ENCODE measurements at regions not wholly inside any gene's neighbourhood (a gene's known extent, or its start where the extent isn't known, plus 50 kb on each side); places are given as distances from the start of the nearest gene placed in this dataset.

GRCh38 chr12:30829876-30830275 is 75.1 kb upstream of the CAPRIN2 start:
- TF ChIP-seq CTCF (IDR thresholded peaks at IDR 0.05) (no peak), POLR2A (IDR thresholded peaks at IDR 0.05) (no peak), POLR2AphosphoS5 (IDR thresholded peaks at IDR 0.05; ENCODE audit: insufficient read depth in 1 of 2, low read depth in 1 of 2) (no peak)
